ENCODE measurements at regions not wholly inside any gene's neighbourhood (a gene's known extent, or its start where the extent isn't known, plus 50 kb on each side); places are given as distances from the start of the nearest gene placed in this dataset.

- TF ChIP-seq, protein P1, sequence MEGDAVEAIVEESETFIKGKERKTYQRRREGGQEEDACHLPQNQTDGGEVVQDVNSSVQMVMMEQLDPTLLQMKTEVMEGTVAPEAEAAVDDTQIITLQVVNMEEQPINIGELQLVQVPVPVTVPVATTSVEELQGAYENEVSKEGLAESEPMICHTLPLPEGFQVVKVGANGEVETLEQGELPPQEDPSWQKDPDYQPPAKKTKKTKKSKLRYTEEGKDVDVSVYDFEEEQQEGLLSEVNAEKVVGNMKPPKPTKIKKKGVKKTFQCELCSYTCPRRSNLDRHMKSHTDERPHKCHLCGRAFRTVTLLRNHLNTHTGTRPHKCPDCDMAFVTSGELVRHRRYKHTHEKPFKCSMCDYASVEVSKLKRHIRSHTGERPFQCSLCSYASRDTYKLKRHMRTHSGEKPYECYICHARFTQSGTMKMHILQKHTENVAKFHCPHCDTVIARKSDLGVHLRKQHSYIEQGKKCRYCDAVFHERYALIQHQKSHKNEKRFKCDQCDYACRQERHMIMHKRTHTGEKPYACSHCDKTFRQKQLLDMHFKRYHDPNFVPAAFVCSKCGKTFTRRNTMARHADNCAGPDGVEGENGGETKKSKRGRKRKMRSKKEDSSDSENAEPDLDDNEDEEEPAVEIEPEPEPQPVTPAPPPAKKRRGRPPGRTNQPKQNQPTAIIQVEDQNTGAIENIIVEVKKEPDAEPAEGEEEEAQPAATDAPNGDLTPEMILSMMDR (IDR thresholded peaks at IDR 0.05 in 2 of 3, conservative IDR thresholded peaks at IDR 0.05 in 1 of 3; ENCODE audit: borderline replicate concordance in 1 of 3, insufficient read depth in 1 of 3, low read depth in 2 of 3, low read length in 2 of 3), result no peak
- no peak for TF ChIP-seq EZH2 (IDR thresholded peaks at IDR 0.05)
- TF ChIP-seq, protein P2, sequence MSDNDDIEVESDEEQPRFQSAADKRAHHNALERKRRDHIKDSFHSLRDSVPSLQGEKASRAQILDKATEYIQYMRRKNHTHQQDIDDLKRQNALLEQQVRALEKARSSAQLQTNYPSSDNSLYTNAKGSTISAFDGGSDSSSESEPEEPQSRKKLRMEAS (IDR thresholded peaks at IDR 0.05), result no peak
- no peak for TF ChIP-seq POLR2A (IDR thresholded peaks at IDR 0.05; ENCODE audit: borderline replicate concordance, extremely low read depth, insufficient read depth, insufficient read length)
Observed at GRCh38 chr16:5616841-5617240, 519.2 kb upstream of the EEF2KMT start.
